Glomerular visceral epithelial cell (primary cell): ENCODE measurements at regions not wholly inside any gene's neighbourhood (a gene's known extent, or its start where the extent isn't known, plus 50 kb on each side); places are given as distances from the start of the nearest gene placed in this dataset.

Source experiments
- DNase-seq: peaks from one replicate; pipeline ENCODE4 v3.0.0-alpha.2; 2016; ENCODE audit errors: extremely low spot score

GRCh38 chr12:78790148-78790547, 74.4 kb upstream of the SYT1 start:
- DNase-seq = no peak

- DNase-seq = no peak
These were observed 72.4 kb upstream of the SYT1 start for GRCh38 chr12:78792052-78792698.

GRCh38 chr12:78793491-78793890, 71.1 kb upstream of the SYT1 start:
- DNase-seq = no peak

- no peak for DNase-seq
These were observed 70.6 kb upstream of the SYT1 start for GRCh38 chr12:78793982-78794381.

- no peak for DNase-seq
These were observed 68.6 kb upstream of the SYT1 start for GRCh38 chr12:78795934-78796445.

GRCh38 chr12:78797196-78797931, 67.2 kb upstream of the SYT1 start:
- no peak for DNase-seq

- DNase-seq = no peak
These were observed 64.9 kb upstream of the SYT1 start for GRCh38 chr12:78799649-78800048.

- DNase-seq = peak; percentile 24
These were observed 62.0 kb upstream of the SYT1 start for GRCh38 chr12:78802593-78802992.

GRCh38 chr12:78804262-78804661, 60.3 kb upstream of the SYT1 start:
- DNase-seq = no peak
